Activated CD8-positive, alpha-beta memory T cell treated with anti-CD3 and anti-CD28 coated beads, Interleukin-2, amount 50 U/mL, for 24 hours (primary cell): ENCODE measurements at regions not wholly inside any gene's neighbourhood (a gene's known extent, or its start where the extent isn't known, plus 50 kb on each side); places are given as distances from the start of the nearest gene placed in this dataset.
"Not testable (repeated sequence)": the region's sequence is repeated elsewhere in the genome, so short reads cannot be mapped to it uniquely, and the experiment has no call there.

Experiments used
- DNase-seq: peaks from one replicate; pipeline ENCODE4 v3.0.0-alpha.2; 2020; ENCODE audit errors: extremely low read depth

- DNase-seq: no peak
Measured at GRCh38 chr3:107211608-107212007, 165.6 kb upstream of the CCDC54 start.

GRCh38 chr3:107212618-107213017 lies 164.6 kb upstream of the CCDC54 start:
- no peak for DNase-seq

GRCh38 chr3:107213044-107213669 lies 164.1 kb upstream of the CCDC54 start:
- DNase-seq: no peak

GRCh38 chr3:107216229-107216628 lies 161.0 kb upstream of the CCDC54 start:
- DNase-seq: no peak

- no peak for DNase-seq
Measured at GRCh38 chr3:107216711-107217110, 160.5 kb upstream of the CCDC54 start.

- no peak for DNase-seq
Measured at GRCh38 chr3:107217172-107217571, 160.1 kb upstream of the CCDC54 start.

GRCh38 chr3:107218864-107219269 lies 158.4 kb upstream of the CCDC54 start:
- no peak for DNase-seq

GRCh38 chr3:107220538-107220937 lies 156.7 kb upstream of the CCDC54 start:
- no peak for DNase-seq

GRCh38 chr3:107221856-107222255 lies 155.4 kb upstream of the CCDC54 start:
- no peak for DNase-seq

GRCh38 chr3:107222907-107223306 lies 154.3 kb upstream of the CCDC54 start:
- DNase-seq: no peak

- DNase-seq: no peak
Measured at GRCh38 chr3:107224026-107224596, 153.1 kb upstream of the CCDC54 start.

GRCh38 chr3:107227091-107227490 lies 150.1 kb upstream of the CCDC54 start:
- DNase-seq: no peak

GRCh38 chr3:107233877-107234276 lies 143.4 kb upstream of the CCDC54 start:
- DNase-seq: not testable (repeated sequence)

GRCh38 chr3:107235193-107235927 lies 141.9 kb upstream of the CCDC54 start:
- no peak for DNase-seq

GRCh38 chr3:107235928-107236315 lies 141.3 kb upstream of the CCDC54 start:
- DNase-seq: peak; percentile 19

- DNase-seq: no peak
Measured at GRCh38 chr3:107236655-107237337, 140.4 kb upstream of the CCDC54 start.

GRCh38 chr3:107238787-107239186 lies 138.5 kb upstream of the CCDC54 start:
- no peak for DNase-seq

- DNase-seq: no peak
Measured at GRCh38 chr3:107239703-107240102, 137.5 kb upstream of the CCDC54 start.

- peak; percentile 23 for DNase-seq
Measured at GRCh38 chr3:107240183-107241091, 136.8 kb upstream of the CCDC54 start.

GRCh38 chr3:107241217-107241616 lies 136.0 kb upstream of the CCDC54 start:
- DNase-seq: no peak

GRCh38 chr3:107242579-107242978 lies 134.7 kb upstream of the CCDC54 start:
- no peak for DNase-seq

- DNase-seq: no peak
Measured at GRCh38 chr3:107247116-107247515, 130.1 kb upstream of the CCDC54 start.
